Panc1 (cell line): ENCODE measurements at regions not wholly inside any gene's neighbourhood (a gene's known extent, or its start where the extent isn't known, plus 50 kb on each side); places are given as distances from the start of the nearest gene placed in this dataset.

Experiments used
- SIN3A ChIP-seq: IDR thresholded peaks from 2 replicates; pipeline ENCODE4 v1.6.1; 2012; ENCODE audit warnings: low read depth, mild to moderate bottlenecking, low read length, moderate library complexity, borderline replicate concordance; ENCODE audit not compliant: insufficient read depth
- TF ChIP-seq, protein P1 (sequence below): fragments of 450-650 bp; IDR thresholded peaks from 2 replicates; pipeline ENCODE4 v1.5.1; 2017; ENCODE audit warnings: mild to moderate bottlenecking

DNA sequence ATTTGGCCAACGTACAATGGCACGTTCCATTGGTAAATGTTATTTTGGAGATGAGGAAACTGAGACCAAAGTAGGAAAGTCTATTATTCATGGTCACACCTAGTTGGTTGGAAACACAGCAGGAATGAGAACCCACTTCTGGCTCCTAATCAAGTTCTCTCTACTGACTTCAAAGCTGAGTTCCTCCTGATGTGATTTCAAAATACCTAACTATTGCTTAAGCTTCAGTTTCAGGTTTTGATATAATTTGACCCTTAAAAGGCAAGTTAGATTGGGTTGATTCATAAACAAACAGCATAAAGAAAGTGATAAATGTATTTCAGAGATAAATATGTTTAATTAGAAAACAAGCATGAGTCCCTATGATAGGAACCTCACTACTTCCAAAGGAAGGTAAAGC lies 312.5 kb downstream of the PARP8 start:
- TF ChIP-seq, protein P1, sequence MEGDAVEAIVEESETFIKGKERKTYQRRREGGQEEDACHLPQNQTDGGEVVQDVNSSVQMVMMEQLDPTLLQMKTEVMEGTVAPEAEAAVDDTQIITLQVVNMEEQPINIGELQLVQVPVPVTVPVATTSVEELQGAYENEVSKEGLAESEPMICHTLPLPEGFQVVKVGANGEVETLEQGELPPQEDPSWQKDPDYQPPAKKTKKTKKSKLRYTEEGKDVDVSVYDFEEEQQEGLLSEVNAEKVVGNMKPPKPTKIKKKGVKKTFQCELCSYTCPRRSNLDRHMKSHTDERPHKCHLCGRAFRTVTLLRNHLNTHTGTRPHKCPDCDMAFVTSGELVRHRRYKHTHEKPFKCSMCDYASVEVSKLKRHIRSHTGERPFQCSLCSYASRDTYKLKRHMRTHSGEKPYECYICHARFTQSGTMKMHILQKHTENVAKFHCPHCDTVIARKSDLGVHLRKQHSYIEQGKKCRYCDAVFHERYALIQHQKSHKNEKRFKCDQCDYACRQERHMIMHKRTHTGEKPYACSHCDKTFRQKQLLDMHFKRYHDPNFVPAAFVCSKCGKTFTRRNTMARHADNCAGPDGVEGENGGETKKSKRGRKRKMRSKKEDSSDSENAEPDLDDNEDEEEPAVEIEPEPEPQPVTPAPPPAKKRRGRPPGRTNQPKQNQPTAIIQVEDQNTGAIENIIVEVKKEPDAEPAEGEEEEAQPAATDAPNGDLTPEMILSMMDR = no peak
- TF ChIP-seq SIN3A = no peak
